T follicular helper cell (primary cell): ENCODE measurements at regions not wholly inside any gene's neighbourhood (a gene's known extent, or its start where the extent isn't known, plus 50 kb on each side); places are given as distances from the start of the nearest gene placed in this dataset.
"Not testable (repeated sequence)": the region's sequence is repeated elsewhere in the genome, so short reads cannot be mapped to it uniquely, and the experiment has no call there.

Source experiments
- DNase-seq: peaks from one replicate; pipeline ENCODE4 v3.0.0-alpha.2; 2020; ENCODE audit warnings: low read depth

- no peak for DNase-seq
Observed at GRCh38 chr14:53857625-53858344, 98.8 kb downstream of the BMP4 start.

- DNase-seq, result no peak
Observed at GRCh38 chr14:53855574-53855973, 101.1 kb downstream of the BMP4 start.

DNA sequence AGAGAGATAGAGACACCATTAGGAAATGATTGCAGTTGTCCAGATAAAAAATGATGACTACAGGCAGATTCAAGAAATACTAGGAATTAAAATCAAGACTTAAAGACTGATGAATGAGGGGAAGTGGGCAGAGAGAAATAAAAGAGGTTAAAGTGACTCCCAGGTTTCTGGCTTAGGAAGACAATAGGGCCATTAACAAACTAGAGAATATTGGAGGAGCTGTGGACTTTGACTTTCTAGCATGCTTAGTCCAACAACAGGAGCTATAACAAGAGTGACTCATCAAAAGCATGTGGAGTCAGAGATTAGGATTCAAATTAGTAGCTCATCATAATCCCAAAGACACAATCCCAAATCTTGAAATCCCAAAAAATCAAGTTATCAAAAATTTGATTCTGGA is 101.5 kb downstream of the BMP4 start:
- DNase-seq, result no peak

DNA sequence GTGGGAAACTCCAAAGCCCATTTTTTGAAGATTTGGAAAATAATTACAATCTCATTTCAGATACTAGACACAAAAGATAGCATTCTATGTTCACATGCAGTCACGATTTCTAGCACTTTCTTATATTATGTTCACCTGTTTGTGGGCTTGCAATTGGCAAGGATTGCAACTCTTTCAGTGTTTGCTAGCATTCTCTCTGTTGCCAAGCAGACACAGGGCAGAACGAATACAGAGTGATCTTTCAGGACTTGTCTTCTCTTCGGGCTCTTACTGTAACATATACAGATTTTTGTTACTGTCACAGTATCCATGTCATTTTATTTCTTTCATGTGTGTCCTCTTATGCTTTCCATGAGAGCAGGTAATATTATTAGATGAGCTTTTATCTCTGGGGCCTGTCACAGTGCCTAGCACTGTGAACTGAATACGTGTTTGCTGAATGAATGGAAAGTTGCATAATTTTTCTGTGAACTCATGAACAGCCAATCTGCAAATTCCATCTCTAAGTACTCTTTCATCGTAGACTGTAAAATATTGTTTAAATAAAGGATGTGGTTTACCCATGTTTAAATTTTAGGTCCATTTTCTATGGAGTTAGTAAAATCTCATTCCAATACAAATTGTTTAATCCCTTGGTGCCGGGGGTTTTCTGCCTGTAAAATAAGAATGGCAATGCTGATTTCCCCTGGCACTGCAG is 105.1 kb downstream of the BMP4 start:
- no peak for DNase-seq

DNA sequence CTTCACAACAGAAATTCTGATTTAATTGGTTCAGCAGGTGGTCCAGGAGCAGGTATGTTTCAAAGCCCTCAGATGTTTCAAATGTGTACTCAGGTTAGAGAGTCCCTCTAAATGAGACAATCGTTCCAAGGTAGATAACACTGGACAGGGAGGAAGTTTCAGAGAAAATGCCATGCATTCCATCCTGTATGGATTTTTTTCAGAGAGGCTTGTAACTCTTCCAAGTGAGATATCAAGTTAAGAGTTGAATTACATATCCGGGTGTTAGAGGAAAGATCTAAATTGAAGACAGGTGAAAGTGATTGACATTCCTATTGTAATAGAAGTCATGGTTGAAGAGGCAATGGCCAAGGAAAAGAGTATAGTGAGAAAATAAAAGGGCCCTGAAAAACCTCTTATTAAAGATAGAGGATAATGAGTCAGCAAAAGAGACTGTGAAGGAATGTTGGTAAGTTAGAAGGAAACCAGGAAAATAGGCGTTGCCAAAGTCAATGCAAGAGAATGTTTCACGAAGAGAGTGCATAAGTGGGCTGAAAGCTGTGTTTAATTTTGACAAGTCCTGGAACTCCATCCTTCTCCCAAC is 105.8 kb downstream of the BMP4 start:
- DNase-seq, result no peak

DNA sequence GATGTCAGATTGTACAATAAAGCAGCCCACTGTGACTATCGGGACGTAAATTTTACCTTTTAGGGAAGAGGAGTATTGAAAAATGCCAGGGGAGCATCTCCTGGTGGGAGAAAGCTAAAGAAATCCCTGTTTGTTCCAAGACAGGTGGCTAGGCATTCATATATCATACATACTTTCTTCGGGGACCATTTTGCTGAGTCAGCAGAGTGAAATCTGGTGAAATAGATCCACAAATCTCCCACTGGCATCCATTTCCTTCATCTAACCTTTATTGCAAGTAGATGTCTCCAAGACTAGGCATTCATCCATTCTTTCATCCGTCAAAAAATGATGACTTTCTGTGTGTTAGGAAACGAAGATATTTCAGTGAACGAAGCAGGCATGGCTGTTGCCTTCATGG is 107.1 kb downstream of the BMP4 start:
- no peak for DNase-seq

DNA sequence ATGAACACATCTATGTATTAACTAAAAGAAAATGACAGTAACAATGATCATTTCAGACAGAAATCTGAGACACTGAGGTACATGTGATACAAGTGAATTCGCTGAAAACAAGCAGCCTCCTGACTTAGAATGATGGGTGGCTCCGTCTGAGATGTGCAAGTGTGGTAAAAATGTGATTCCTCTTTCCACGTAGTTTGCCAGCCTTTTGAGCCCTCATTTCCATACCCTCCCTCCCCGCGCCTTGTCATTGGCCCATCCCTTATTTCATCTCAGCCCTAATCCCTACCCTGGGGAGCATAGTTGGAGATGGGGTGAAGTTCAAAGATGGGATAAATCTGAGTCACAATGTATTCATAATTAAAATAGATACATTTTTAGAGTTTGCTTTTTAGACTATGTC is 107.8 kb downstream of the BMP4 start:
- DNase-seq, result no peak

- no peak for DNase-seq
Observed at GRCh38 chr14:53847881-53848280, 108.7 kb downstream of the BMP4 start.

DNA sequence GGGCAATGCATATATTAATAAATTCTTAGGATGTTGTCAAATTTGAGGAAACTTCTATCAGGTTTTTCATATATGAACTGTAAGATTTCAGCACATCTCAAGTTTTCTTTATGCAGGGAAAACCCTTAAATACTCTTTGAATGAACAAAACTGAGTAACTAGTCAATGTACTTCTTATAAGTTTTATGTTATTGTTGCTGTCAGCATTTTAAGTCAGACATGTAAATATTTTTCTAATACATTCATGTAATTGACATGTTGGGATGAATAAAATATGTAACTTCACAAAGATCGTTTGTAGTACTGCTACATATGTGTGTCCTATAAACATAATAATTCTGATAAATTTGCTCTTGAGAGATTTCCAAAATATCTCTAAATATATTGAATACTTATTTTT is 109.6 kb downstream of the BMP4 start:
- no peak for DNase-seq

DNA sequence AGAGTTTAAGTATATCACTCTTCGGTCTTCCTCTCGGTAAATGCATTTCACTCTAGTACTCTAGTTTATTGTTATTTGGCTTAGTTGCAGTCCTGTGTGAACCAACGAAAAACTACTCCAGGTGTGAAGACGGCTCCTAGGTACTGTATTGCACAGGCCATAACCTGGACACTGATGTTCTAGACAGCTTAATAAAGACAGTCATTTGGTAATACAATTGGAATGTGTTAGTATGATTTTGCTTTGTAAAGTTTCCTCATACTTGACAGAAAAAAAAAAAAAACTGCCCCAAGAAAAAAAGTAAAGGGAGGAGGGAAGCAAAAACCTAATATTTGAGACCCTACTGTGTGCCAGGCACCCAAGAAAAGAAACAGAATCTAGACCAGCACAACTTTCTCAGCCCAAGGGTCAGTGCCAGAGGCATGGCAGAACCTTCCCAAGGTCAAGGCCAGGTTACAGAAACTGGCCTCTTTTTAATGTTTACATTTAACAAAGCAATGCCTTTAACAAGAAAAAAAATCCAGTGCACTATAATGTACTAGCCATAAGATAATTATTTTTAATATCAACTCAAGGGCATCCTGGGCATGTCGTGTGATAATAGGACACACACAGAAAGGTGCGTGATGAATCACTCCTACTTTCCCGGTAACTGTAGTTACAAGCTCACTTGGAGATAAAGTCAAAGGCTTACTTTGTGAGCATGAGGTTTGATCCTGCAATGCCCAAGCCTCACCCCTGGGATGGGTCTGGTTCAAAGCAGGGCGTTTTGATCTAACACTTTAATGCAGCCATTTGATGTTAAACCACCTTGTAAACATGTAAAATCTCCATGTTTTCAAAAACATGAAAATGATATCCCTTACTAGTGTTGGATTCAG is 110.6 kb downstream of the BMP4 start:
- DNase-seq, result no peak

DNA sequence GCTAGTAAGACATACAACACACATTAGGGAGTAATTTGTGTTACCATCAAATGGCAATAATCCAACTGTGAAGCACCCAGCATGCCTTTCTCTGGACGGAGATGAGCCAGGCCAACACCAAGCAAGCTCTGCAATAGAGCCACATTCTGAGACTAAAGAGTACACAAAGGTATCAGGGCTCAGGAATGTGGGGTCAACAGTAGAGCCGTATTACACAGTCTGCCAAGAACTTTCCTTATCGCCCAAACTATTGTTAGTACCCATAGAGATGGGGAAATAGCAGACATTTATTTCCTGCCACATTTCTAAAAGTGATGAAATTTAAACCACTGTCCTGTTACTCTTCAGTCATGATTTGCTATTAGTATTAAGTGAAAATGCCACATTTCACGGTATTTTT is 113.7 kb downstream of the BMP4 start:
- no peak for DNase-seq

GRCh38 chr14:53841109-53842099 is 115.2 kb downstream of the BMP4 start:
- DNase-seq, result no peak

- no peak for DNase-seq
Observed at GRCh38 chr14:53840444-53840843, 116.2 kb downstream of the BMP4 start.

DNA sequence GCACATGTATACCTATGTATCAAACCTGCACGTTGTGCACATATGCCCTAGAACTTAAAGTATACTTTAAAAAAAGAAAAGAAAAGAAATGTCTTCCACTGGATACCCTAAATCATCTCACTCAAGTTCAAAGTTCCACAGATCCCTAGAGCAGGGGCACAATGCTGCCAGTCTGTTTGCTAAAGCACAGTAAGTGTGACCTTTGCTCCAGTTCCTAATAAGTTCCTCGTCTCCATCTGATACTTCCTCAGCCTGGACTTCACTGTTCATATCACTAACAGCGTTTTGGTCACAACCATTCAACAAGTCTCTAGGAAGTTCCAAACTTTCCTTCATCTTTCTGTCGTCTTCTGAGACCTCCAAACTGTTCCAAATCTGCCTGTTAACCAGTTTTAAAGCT is 118.3 kb downstream of the BMP4 start:
- DNase-seq, result no peak

DNA sequence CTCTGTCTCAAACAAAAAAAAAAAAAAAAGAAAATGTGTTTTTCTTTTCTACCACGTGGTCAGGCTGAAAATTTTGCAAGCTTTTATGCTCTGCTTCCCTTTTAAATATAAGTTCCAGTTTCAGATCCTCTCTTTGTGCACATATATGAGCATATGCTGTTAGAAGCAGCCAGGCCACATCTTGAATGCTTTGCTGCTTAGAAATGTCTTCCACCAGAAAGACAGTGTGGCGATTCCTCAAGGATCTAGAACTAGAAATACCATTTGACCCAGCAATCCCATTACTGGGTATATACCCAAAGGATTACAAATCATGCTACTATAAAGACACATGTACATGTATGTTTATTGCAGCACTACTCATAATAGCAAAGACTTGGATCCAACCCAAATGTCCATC is 119.0 kb downstream of the BMP4 start:
- not testable (repeated sequence) for DNase-seq

GRCh38 chr14:53836551-53836950 is 120.1 kb downstream of the BMP4 start:
- no peak for DNase-seq

DNA sequence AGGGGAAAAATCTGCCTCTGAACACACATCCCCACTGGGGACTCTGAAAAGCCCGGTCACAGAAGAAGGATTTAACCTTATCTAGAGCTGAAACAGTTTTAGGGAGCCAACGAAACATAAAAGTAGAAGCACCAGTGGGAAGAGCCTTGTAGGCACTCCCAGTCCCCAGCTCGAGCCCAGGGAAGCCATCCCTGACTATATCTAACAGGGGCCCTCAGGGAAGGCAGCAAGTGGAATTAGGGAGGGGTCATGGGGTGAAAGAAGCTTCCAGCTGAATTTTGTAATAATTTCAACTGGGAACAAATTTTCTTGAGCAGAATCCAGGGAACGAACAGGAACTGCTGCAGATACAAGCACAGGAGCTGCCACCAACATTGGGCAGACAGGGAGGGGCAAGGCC is 127.8 kb downstream of the BMP4 start:
- DNase-seq, result no peak

DNA sequence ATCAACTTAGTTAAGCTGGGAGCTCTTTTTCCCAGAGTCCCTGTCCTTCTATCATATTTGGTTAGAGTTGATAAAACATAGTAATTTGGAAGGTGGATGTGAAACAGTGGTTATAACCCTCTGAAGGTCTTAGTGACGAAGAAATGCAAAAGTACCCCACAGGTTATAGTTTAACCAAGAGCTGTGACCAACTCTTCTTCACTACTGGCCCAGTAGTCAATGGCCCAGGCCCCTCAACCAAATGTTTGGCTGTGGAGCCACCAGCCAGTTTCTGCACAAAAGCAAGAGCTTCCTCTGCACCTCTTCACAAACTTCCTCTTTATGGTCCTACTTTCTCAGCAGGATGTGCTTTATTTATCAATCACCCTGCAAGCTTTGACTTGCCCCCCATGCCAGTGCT is 132.6 kb downstream of the BMP4 start:
- DNase-seq, result no peak

DNA sequence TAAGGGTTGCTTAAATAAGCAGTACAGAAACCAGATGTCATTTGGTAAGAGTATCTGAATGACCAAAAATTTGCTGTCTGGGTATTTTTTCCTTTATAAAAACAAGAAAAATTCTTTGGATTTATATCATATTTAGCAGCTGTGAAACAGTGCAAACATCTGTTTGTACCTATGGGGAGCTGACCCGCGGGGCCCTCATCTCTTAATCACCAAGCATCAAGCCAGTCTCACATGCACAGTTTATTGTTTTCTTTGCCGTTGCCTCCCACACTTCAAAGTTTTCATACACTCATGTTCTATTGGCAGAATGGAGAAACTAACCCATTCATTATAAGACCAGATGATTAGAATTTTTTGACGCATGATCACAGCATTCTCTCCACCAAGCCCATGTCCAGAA is 142.2 kb downstream of the BMP4 start:
- DNase-seq, result no peak

DNA sequence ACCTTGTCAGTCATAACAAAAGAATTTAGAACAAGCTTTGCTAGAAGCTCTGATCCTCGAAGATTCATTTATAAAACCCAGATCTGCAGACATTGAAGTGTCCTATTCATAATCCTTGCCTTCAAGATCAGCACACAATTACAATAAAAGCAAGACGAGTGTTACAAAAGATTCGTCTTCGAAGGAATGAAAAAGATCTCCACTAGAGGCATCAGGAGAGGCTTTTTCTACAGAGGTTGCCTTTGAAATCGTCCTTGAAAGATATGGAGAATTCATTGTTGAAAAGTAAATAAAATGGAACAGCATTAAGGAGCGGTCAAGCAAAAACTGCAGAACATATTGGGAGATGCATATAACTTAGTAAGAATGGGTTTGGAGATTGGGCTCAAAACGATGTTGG is 146.4 kb downstream of the BMP4 start:
- DNase-seq, result no peak

GRCh38 chr14:53808042-53808441 is 148.6 kb downstream of the BMP4 start:
- DNase-seq, result no peak
